Endothelial cell of umbilical vein (primary cell): ENCODE measurements at regions not wholly inside any gene's neighbourhood (a gene's known extent, or its start where the extent isn't known, plus 50 kb on each side); places are given as distances from the start of the nearest gene placed in this dataset.

Source experiments
- BruUV-seq: library from RNA; stranded (reverse); fragments of 400-500 nt; replicated peaks from 2 replicates; lab custom pipeline; 2021; lab: Mats Ljungman, UMichigan
- CTCF ChIA-PET: fragments of 300-600, 350-600 bp; sonication (Branson Sonifier 250); formaldehyde crosslinking; loops from one replicate; lab custom pipeline; 2021; ENCODE audit warnings: antibody characterized with exemption, inconsistent platforms; lab: Charles Lee
- POLR2A ChIA-PET: fragments of 300-600, 350-600 bp; sonication (Branson Sonifier 250); formaldehyde crosslinking; loops from one replicate; lab custom pipeline; 2021; ENCODE audit warnings: antibody characterized with exemption, inconsistent platforms; lab: Charles Lee
- DNase-seq: peaks from one replicate; pipeline ENCODE4 v3.0.0-alpha.2; 2011; ENCODE audit warnings: low read depth, low spot score
- FAIRE-seq: peaks from 2 replicates; lab custom pipeline; 2011; peaks lifted over from hg19 to GRCh38; lab: Jason Lieb, UNC
- H2AFZ ChIP-seq: 2 replicates; pipeline ENCODE4 v1.6.0; 2012; ENCODE audit warnings: low read depth, low read length, control low read depth, inconsistent platforms
- H3K27ac ChIP-seq: 2 replicates; pipeline ENCODE4 v1.5.1; 2011; ENCODE audit warnings: low read depth, mild to moderate bottlenecking, control low read depth, low read length, moderate library complexity; ENCODE audit not compliant: insufficient read depth
- H3K27me3 ChIP-seq, 2 experiments: 2 replicates each; pipeline versions ENCODE4 v1.6.0 to v1.6.1; 2011; ENCODE audit warnings: low read length in 2 of 2, mixed read lengths in 1 of 2; ENCODE audit not compliant: control insufficient read depth in 2 of 2, insufficient read depth in 2 of 2
- H3K36me3 ChIP-seq, 2 experiments: 2 replicates in 1 of 2; 3 replicates in 1 of 2; pipeline ENCODE4 v1.5.1; 2011; ENCODE audit warnings: low read length in 2 of 2, mild to moderate bottlenecking in 1 of 2, moderate library complexity in 1 of 2; ENCODE audit not compliant: control insufficient read depth in 2 of 2, insufficient read depth in 2 of 2; ENCODE audit errors: extremely low read depth in 1 of 2
- H3K4me1 ChIP-seq: 3 replicates; pipeline ENCODE4 v1.5.1; 2011; ENCODE audit warnings: mild to moderate bottlenecking, low read length; ENCODE audit not compliant: control insufficient read depth, insufficient read depth; ENCODE audit errors: extremely low read depth
- H3K4me2 ChIP-seq: 2 replicates; pipeline ENCODE4 v1.6.1; 2011; ENCODE audit warnings: low read length, control low read depth, mixed read lengths; ENCODE audit not compliant: insufficient read depth
- H3K4me3 ChIP-seq, 3 experiments: fragments of 200-600 bp in 1 of 3; sonication (generic), shearing (Covaris generic) in 1 of 3; replicated peaks in 1 of 3; 2 replicates each; pipeline ENCODE4 v1.5.1; 2011 to 2016; ENCODE audit warnings: control low read depth in 3 of 3, low read length in 3 of 3, mild to moderate bottlenecking in 2 of 3, inconsistent platforms in 1 of 3, low read depth in 1 of 3, moderate library complexity in 1 of 3; ENCODE audit not compliant: insufficient read depth in 1 of 3
- H3K79me2 ChIP-seq: 2 replicates; pipeline ENCODE4 v1.6.0; 2012; ENCODE audit warnings: low read length, inconsistent platforms; ENCODE audit not compliant: control insufficient read depth, insufficient read depth
- H3K9ac ChIP-seq: replicated peaks from 2 replicates; pipeline ENCODE3; 2011; ENCODE audit warnings: low read length, control low read depth; ENCODE audit not compliant: insufficient read depth; ENCODE audit errors: extremely low read depth
- H3K9me1 ChIP-seq: replicated peaks from 3 replicates; pipeline ENCODE4 v1.6.0; 2011; ENCODE audit warnings: mild to moderate bottlenecking, low read length; ENCODE audit not compliant: control insufficient read depth, insufficient read depth; ENCODE audit errors: extremely low read depth
- H3K9me3 ChIP-seq: replicated peaks from 2 replicates; pipeline ENCODE4 v1.5.1; 2012; ENCODE audit warnings: low read length, inconsistent platforms; ENCODE audit not compliant: control insufficient read depth, insufficient read depth
- H4K20me1 ChIP-seq: replicated peaks from 2 replicates; pipeline ENCODE3; 2011; ENCODE audit warnings: mild to moderate bottlenecking, low read length; ENCODE audit not compliant: control insufficient read depth, insufficient read depth; ENCODE audit errors: extremely low read depth
- EZH2 ChIP-seq: IDR thresholded peaks from 2 replicates; pipeline ENCODE4 v1.6.1; 2012; ENCODE audit warnings: borderline replicate concordance, low read depth, mild to moderate bottlenecking, moderate library complexity, low read length, inconsistent platforms; ENCODE audit not compliant: severe bottlenecking
- GATA2 ChIP-seq: IDR thresholded peaks from 2 replicates; pipeline ENCODE4 v1.7.0; 2011; ENCODE audit warnings: low read depth, mild to moderate bottlenecking, moderate library complexity, mixed read lengths, low read length; ENCODE audit not compliant: insufficient read length, insufficient read depth
- JUN ChIP-seq: IDR thresholded peaks from 2 replicates; pipeline ENCODE4 v1.6.1; 2011; ENCODE audit warnings: borderline replicate concordance, low read depth; ENCODE audit not compliant: insufficient read length, insufficient read depth
- MYC ChIP-seq: IDR thresholded peaks from one replicate; pipeline ENCODE4 v1.6.1; 2011; ENCODE audit warnings: mild to moderate bottlenecking, low read depth, low read length
- POLR2A ChIP-seq: IDR thresholded peaks from 2 replicates; pipeline ENCODE4 v1.6.1; 2012; ENCODE audit warnings: low read depth, mild to moderate bottlenecking, control low read depth, low read length
- POLR2AphosphoS5 ChIP-seq: IDR thresholded peaks from 2 replicates; pipeline ENCODE4 v1.6.1; 2012; ENCODE audit warnings: low read depth, mild to moderate bottlenecking, control low read depth, low read length, moderate library complexity; ENCODE audit not compliant: insufficient read depth
- dilution Hi-C: fragments of 300-500 bp; cut with MboI; formaldehyde crosslinking; loops from one replicate; pipeline ENCODE4 v1.15.0; 2019; ENCODE audit warnings: low sequenced_read_pairs; ENCODE audit not compliant: extremely low pct_ligation_motif_present
- intact Hi-C: fragments of 100-400 bp; cut with micrococcal nuclease; formaldehyde crosslinking; loops from one replicate; pipeline ENCODE4 v1.10.0; 2022
- TF ChIP-seq, protein P1 (sequence below): IDR thresholded peaks from 2 replicates; pipeline ENCODE4 v1.6.1; 2011; ENCODE audit not compliant: insufficient read depth, insufficient read length
- TF ChIP-seq, protein P2 (sequence below), 2 donors: IDR thresholded peaks; 1 replicate in 1 of 2; 2 replicates in 1 of 2; pipeline ENCODE4 v1.5.1; 2011; ENCODE audit warnings: low read length in 2 of 2, mild to moderate bottlenecking in 2 of 2, moderate library complexity in 2 of 2, control low read depth in 1 of 2, inconsistent platforms in 1 of 2, low read depth in 1 of 2; ENCODE audit not compliant: insufficient read depth in 1 of 2; ENCODE audit errors: extremely low read depth in 1 of 2

GRCh38 chr10:57420881-57421280, 846.8 kb downstream of the IPMK start:
- Histone ChIP-seq H3K79me2 (no peaks in the 10 kb centered on the region), H3K4me1 (no peaks in the 10 kb centered on the region), H3K9me1 (no peaks in the 10 kb centered on the region), H3K27ac (no peak overlapping the region), H3K4me3 (no peak overlapping the region), H3K9ac (no peak overlapping the region), H3K36me3 (no peaks in the 10 kb centered on the region), H3K4me2 (no peak overlapping the region), H3K27me3 (no peaks in the 10 kb centered on the region), H3K9me3 (no peaks in the 10 kb centered on the region), H4K20me1 (no peaks in the 10 kb centered on the region), H2AFZ (no peak overlapping the region)
- FAIRE-seq = no peak
- POLR2A ChIA-PET = no interaction called here
- TF ChIP-seq EZH2 = no peak
- no peak for TF ChIP-seq GATA2
- TF ChIP-seq MYC = no peak
- dilution Hi-C loops = no loop called here
- DNase-seq = no peak
- no TSS peak for BruUV-seq
- intact Hi-C loops = no loop called here
- CTCF ChIA-PET = no interaction called here

- Histone ChIP-seq H3K27ac (no peak overlapping the region), H3K4me3 (no peak overlapping the region), H4K20me1 (no peaks in the 10 kb centered on the region), H3K9ac (no peak overlapping the region), H2AFZ (no peak overlapping the region), H3K36me3 (no peaks in the 10 kb centered on the region), H3K79me2 (no peaks in the 10 kb centered on the region), H3K4me1 (no peaks in the 10 kb centered on the region), H3K9me1 (no peaks in the 10 kb centered on the region), H3K4me2 (no peak overlapping the region), H3K27me3 (no peaks in the 10 kb centered on the region), H3K9me3 (no peaks in the 10 kb centered on the region)
- BruUV-seq = no TSS peak
- ChIA-PET POLR2A (no interaction called here), CTCF (interaction anchor here (1.2 kb wide), 1 partner anchor 10 kb away, joined by 3 read pairs; no protein-coding TSS in a partner anchor)
- DNase-seq = no peak
- intact Hi-C loops = no loop called here
- FAIRE-seq = no peak
- dilution Hi-C loops = no loop called here
- TF ChIP-seq GATA2 (no peak), POLR2A (no peak), POLR2AphosphoS5 (no peak), MYC (no peak), JUN (no peak), EZH2 (no peak)
- TF ChIP-seq, protein P1, sequence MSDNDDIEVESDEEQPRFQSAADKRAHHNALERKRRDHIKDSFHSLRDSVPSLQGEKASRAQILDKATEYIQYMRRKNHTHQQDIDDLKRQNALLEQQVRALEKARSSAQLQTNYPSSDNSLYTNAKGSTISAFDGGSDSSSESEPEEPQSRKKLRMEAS = no peak
- TF ChIP-seq, protein P2, sequence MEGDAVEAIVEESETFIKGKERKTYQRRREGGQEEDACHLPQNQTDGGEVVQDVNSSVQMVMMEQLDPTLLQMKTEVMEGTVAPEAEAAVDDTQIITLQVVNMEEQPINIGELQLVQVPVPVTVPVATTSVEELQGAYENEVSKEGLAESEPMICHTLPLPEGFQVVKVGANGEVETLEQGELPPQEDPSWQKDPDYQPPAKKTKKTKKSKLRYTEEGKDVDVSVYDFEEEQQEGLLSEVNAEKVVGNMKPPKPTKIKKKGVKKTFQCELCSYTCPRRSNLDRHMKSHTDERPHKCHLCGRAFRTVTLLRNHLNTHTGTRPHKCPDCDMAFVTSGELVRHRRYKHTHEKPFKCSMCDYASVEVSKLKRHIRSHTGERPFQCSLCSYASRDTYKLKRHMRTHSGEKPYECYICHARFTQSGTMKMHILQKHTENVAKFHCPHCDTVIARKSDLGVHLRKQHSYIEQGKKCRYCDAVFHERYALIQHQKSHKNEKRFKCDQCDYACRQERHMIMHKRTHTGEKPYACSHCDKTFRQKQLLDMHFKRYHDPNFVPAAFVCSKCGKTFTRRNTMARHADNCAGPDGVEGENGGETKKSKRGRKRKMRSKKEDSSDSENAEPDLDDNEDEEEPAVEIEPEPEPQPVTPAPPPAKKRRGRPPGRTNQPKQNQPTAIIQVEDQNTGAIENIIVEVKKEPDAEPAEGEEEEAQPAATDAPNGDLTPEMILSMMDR (IDR thresholded peaks at IDR 0.05; ENCODE audit: extremely low read depth in 1 of 2, insufficient read depth in 1 of 2, low read depth in 1 of 2, low read length in 2 of 2) = no peak
Measured at GRCh38 chr10:57418476-57418875, 849.2 kb downstream of the IPMK start.
